Right atrium auricular region (tissue), 2 donors: ENCODE measurements at regions not wholly inside any gene's neighbourhood (a gene's known extent, or its start where the extent isn't known, plus 50 kb on each side); places are given as distances from the start of the nearest gene placed in this dataset.

Source experiments
- DNase-seq: peaks from one replicate; pipeline ENCODE4 v3.0.0-alpha.2; 2019; ENCODE audit warnings: low spot score
- H3K27ac ChIP-seq, 2 donors: fragments of 200-600 bp; sonication (generic); 1 replicate in 1 of 2; 2 replicates in 1 of 2; pipeline ENCODE4 v1.5.1; 2016 to 2019
- H3K27me3 ChIP-seq, 2 donors: fragments of 200-600 bp; sonication (generic); one replicate each; pipeline versions ENCODE4 v1.5.1 to v1.6.0; 2017 to 2019
- H3K36me3 ChIP-seq: fragments of 200-600 bp; sonication (generic); one replicate; pipeline ENCODE4 v1.5.1; 2016
- H3K4me1 ChIP-seq, 2 donors: fragments of 200-600 bp; sonication (generic); one replicate each; pipeline versions ENCODE4 v1.5.1 to v1.6.0; 2017 to 2019
- H3K4me3 ChIP-seq, 2 donors: fragments of 200-600 bp; sonication (generic); 1 replicate in 1 of 2; 2 replicates in 1 of 2; pipeline ENCODE4 v1.5.1; 2017 to 2019; ENCODE audit warnings: mild to moderate bottlenecking in 1 of 2, moderate library complexity in 1 of 2
- H3K9me3 ChIP-seq, 2 donors: fragments of 200-600 bp; sonication (generic); one replicate each; pipeline ENCODE4 v1.5.1; 2019
- CTCF ChIP-seq, 2 donors: fragments of 200-600 bp; sonication (generic); IDR thresholded peaks; one replicate each; pipeline ENCODE4 v1.5.1; 2019; ENCODE audit warnings: antibody characterized with exemption in 2 of 2

- no peak for TF ChIP-seq CTCF (IDR thresholded peaks at IDR 0.05)
- Histone ChIP-seq H3K36me3 (no peaks in the 10 kb centered on the region), H3K27me3 (no peaks in the 10 kb centered on the region), H3K4me3 (no peak overlapping the region), H3K27ac (peak overlapping the region in 1 of 2 donors; percentile 4), H3K9me3 (no peaks in the 10 kb centered on the region), H3K4me1 (peaks cover 0 to 34% of the 10 kb centered on the region in 2 donors)
- no peak for DNase-seq
Observed at GRCh38 chr2:9752441-9753275, 90.6 kb upstream of the TAF1B start.

DNA sequence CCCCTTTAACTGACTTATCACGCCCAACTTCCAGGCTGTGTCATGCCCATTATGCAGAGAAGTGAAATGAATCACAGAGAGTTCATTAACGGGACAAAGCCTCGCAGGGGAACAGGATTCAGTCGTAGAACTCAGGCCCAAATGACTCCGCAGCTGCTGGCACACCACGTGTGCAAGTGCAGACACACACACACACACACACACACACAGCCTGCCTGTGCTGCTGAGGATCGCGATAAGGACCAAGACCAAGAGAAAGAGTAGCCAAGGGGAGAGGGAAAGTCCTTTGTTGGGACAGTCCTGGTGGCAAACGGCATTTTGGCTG, 90.0 kb upstream of the TAF1B start:
- no peak for TF ChIP-seq CTCF (IDR thresholded peaks at IDR 0.05)
- no peaks in the 10 kb centered on the region for H3K27me3 ChIP-seq
- no peaks in the 10 kb centered on the region for H3K36me3 ChIP-seq
- DNase-seq, result peak; percentile 86
- no peaks in the 10 kb centered on the region for H3K9me3 ChIP-seq
- no peak overlapping the region for H3K4me3 ChIP-seq
- peak overlapping the region in 1 of 2 donors; percentile 4 for H3K27ac ChIP-seq
- H3K4me1 ChIP-seq, result peaks cover 0 to 40% of the 10 kb centered on the region in 2 donors

DNA sequence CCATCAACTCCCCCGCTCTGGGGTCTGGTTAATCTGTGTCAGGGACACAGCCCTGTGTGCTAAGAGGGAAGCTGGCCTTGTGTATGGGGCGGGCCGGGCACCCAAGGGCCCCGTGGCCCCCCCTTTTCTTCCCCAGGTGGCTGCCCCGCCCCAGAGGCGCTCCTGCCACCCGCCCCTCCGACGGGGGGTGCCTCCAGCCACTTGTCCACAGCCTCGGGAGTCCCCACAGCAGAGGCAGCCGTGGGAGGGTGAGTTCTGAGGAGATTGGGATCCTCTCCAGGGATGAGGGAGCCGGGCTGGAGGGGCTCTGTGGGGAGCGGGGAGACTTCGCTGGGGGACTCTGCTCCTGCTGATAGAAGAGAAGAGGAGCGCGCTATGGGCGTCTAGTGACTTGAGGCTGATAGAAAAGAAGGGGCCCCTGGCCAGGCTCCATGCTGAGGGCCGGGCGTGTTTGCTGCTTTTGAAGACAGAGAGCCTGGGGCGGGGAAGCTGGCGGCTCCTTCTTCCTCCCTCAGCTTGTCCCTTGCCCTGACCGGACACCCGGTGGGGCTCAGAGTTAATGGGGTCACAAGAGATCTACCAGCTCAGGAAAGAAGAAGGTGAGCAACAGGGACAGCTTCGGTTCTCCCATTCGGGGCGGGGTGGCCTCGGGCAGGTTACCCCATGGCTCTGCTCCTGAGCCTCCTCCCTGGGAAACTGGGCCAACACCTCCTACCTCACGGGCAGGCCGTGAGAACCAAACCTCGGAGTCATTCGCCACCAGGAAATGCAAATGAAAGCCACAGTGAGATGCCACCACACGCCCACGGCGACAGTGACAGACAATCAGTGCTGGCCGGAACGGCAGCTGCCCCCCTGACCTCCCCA, 89.4 kb upstream of the TAF1B start:
- DNase-seq, result no peak
- Histone ChIP-seq H3K4me3 (no peak overlapping the region), H3K36me3 (no peaks in the 10 kb centered on the region), H3K4me1 (peaks cover 0 to 47% of the 10 kb centered on the region in 2 donors), H3K27me3 (no peaks in the 10 kb centered on the region), H3K9me3 (no peaks in the 10 kb centered on the region), H3K27ac (peak overlapping the region in 1 of 2 donors; percentile 4)
- TF ChIP-seq CTCF (IDR thresholded peaks at IDR 0.05), result no peak

- TF ChIP-seq CTCF (IDR thresholded peaks at IDR 0.05), result no peak
- peaks cover 0 to 53% of the 10 kb centered on the region in 2 donors for H3K4me1 ChIP-seq
- no peak overlapping the region for H3K4me3 ChIP-seq
- no peak for DNase-seq
- H3K9me3 ChIP-seq, result no peaks in the 10 kb centered on the region
- no peaks in the 10 kb centered on the region for H3K36me3 ChIP-seq
- H3K27ac ChIP-seq, result no peak overlapping the region
- no peaks in the 10 kb centered on the region for H3K27me3 ChIP-seq
Observed at GRCh38 chr2:9754532-9754887, 88.8 kb upstream of the TAF1B start.

DNA sequence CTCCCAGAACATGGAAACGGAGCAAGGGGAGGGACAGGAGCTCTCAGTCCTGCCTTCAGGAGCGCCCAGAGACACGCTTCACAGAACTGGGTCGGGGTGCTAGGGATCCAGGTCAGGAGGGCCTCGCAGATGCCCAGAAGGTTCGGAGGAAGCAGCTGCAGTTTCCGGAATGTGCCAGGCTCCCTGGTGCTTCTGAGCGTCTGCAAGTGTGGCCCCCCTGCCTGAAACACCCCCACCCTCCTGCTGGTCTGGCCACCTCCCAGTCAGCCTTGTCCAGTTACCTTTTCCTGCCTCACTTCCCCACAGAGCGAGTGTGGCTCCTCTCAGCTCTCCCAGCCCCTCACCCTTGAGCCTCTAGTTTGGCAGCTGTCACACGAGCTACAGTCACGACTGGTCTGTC, 88.3 kb upstream of the TAF1B start:
- no peak for DNase-seq
- Histone ChIP-seq H3K4me1 (peaks cover 0 to 55% of the 10 kb centered on the region in 2 donors), H3K9me3 (no peaks in the 10 kb centered on the region), H3K27ac (no peak overlapping the region), H3K36me3 (no peaks in the 10 kb centered on the region), H3K27me3 (no peaks in the 10 kb centered on the region), H3K4me3 (no peak overlapping the region)
- no peak for TF ChIP-seq CTCF (IDR thresholded peaks at IDR 0.05)
